Mammary epithelial cell (primary cell): ENCODE measurements at regions not wholly inside any gene's neighbourhood (a gene's known extent, or its start where the extent isn't known, plus 50 kb on each side); places are given as distances from the start of the nearest gene placed in this dataset.

Experiments
- CTCF ChIP-seq, 2 donors: IDR thresholded peaks in 1 of 2; conservative IDR thresholded peaks in 1 of 2; 2 replicates each; pipeline ENCODE4 v1.5.1; 2011 to 2012; ENCODE audit warnings: inconsistent platforms in 2 of 2, low read length in 2 of 2, mild to moderate bottlenecking in 2 of 2, control low read depth in 1 of 2, low read depth in 1 of 2; ENCODE audit not compliant: insufficient read depth in 1 of 2; ENCODE audit errors: extremely low read depth in 1 of 2
- EZH2 ChIP-seq: IDR thresholded peaks from 2 replicates; pipeline ENCODE4 v1.6.1; 2012; ENCODE audit warnings: low read length, inconsistent platforms, borderline replicate concordance

GRCh38 chr15:25944386-25944785 is 81.3 kb upstream of the ATP10A start:
- TF ChIP-seq EZH2 (no peak), CTCF (conservative IDR thresholded peaks at IDR 0.05 in 1 of 2, IDR thresholded peaks at IDR 0.05 in 1 of 2; ENCODE audit: extremely low read depth in 1 of 2, insufficient read depth in 1 of 2, low read depth in 1 of 2, low read length in 2 of 2) (no peak)
